ENCODE measurements at regions not wholly inside any gene's neighbourhood (a gene's known extent, or its start where the extent isn't known, plus 50 kb on each side); places are given as distances from the start of the nearest gene placed in this dataset.

- TF ChIP-seq CTCF (IDR thresholded peaks at IDR 0.05) (no peak), POLR2AphosphoS5 (IDR thresholded peaks at IDR 0.05) (no peak)
Measured at GRCh38 chr2:120855855-120856405, 120.3 kb downstream of the GLI2 start.

Measured in stomach (tissue), 4 donors.